ENCODE measurements at regions not wholly inside any gene's neighbourhood (a gene's known extent, or its start where the extent isn't known, plus 50 kb on each side); places are given as distances from the start of the nearest gene placed in this dataset.

DNA sequence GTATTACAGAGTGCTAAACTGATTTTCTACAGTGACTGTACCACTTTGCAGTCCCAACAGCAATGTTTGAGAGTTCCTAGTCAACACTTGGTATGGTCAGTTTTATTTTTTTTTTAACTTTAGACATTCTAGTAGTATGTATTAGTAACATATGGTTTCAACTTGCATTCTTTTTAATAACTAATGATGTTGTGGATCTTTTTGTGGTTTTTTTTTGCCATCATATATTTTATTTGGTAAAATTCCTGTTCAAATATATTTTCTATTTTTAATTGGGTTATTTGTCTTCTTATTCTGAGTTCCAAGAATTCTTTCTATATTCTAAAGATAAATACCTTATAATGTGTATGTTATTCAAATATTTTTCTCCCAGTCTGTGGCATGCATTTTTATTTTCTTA, 189.4 kb upstream of the ECI2 start:
- TF ChIP-seq, protein P1, sequence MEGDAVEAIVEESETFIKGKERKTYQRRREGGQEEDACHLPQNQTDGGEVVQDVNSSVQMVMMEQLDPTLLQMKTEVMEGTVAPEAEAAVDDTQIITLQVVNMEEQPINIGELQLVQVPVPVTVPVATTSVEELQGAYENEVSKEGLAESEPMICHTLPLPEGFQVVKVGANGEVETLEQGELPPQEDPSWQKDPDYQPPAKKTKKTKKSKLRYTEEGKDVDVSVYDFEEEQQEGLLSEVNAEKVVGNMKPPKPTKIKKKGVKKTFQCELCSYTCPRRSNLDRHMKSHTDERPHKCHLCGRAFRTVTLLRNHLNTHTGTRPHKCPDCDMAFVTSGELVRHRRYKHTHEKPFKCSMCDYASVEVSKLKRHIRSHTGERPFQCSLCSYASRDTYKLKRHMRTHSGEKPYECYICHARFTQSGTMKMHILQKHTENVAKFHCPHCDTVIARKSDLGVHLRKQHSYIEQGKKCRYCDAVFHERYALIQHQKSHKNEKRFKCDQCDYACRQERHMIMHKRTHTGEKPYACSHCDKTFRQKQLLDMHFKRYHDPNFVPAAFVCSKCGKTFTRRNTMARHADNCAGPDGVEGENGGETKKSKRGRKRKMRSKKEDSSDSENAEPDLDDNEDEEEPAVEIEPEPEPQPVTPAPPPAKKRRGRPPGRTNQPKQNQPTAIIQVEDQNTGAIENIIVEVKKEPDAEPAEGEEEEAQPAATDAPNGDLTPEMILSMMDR (IDR thresholded peaks at IDR 0.05), result no peak
- no peak for TF ChIP-seq POLR2A (IDR thresholded peaks at IDR 0.05)
